GM18909 (cell line): ENCODE measurements at regions not wholly inside any gene's neighbourhood (a gene's known extent, or its start where the extent isn't known, plus 50 kb on each side); places are given as distances from the start of the nearest gene placed in this dataset.
"Not testable (repeated sequence)": the region's sequence is repeated elsewhere in the genome, so short reads cannot be mapped to it uniquely, and the experiment has no call there.

ENCODE experiments used
- ATAC-seq: cut with Tn5 transposase; IDR thresholded peaks from one replicate; pipeline ENCODE4 v1.9.1; 2021; ENCODE audit warnings: mild to moderate bottlenecking; ENCODE audit not compliant: unreplicated experiment, poor library complexity

DNA sequence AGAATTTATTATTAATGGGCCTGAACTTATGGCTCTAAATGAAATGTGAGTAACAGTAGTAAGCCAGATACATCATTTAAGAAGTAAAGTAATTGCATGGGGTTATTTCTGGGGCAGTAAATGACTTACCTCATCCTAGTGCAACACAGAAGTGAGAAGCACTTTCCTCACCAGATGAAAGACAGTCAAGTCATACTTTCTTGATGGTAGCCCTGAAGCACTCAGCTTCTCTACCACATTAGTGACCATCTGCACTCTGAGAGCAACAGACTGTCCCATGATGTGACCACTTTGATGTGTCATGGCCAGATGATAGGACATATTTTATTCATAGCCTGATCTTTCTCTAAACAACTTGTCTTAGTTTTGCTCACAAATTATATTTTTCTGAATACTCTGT, 369.5 kb upstream of the PHF14 start:
- ATAC-seq: no peak

DNA sequence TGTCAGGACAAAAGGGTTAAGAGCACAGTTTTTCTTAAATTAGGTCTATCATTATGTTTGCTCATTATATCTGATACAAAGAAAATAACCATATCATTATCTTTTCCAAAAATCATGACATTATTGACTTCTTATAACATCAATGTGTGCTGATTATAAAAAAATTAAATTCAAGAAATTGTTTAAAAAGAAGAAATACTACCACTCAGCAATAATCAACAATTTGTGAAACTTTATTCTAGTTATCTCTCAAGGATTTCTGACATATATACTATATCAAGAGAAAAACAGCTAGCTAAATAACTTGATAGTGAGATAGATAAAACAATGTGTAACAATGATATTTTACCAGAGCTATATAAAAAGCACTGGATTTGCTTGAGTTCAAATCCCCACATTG, 360.7 kb upstream of the PHF14 start:
- no peak for ATAC-seq

DNA sequence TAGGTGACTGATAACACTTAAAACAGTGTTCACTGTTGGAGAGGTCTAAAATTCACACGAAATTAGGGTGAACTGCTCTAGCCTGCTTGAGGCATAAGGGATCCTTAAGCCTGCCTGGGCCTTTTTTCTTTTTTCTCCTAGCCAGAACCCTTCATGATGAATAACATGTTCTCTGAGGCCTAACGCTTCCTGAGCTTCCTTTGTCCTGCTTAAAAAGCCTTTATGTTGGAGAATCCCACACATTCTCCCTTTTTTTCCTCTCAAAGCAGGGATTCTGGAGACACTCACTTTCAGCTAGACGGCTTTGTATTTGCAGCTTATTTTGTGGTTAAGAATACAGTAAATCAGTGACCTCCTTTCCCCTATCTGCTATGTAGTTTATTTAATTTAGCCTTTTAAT, 354.7 kb upstream of the PHF14 start:
- ATAC-seq: no peak

DNA sequence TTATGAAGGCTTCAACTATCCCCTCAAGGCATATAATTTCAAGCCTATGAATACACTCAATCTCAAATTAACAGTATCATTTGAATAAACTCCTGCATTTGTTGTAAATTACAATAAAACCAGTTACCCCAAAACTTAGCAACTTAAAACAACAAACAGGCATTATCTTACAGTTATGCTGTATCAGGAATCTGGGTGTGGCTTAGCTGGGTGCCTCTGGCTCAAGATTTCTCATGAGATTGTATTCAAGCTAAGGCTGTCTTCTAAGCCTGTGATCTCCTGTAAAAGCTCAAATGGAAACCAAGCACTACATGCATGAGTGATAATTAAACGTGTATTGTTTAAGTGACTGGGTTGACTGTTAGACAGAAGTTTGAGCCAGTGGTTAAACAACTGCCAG, 341.0 kb upstream of the PHF14 start:
- no peak for ATAC-seq

DNA sequence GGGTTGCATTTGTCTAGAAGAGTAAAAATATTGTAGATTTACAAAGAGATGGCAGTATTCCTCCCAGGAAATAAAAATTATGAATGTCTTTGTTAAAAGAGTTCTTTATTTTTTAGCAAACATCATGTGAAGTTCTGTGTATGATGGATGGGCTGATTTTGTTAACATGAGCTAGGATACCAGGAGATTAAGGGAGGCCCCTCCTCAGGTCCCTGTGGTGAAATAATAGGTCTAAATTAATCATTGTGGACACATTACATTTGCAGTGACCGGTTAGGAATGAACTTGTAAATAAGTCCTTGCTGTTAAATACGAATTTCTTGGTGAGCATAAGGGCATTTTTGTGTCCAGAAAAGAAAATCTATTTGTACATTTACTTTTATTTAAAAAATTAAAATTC, 339.4 kb upstream of the PHF14 start:
- no peak for ATAC-seq

DNA sequence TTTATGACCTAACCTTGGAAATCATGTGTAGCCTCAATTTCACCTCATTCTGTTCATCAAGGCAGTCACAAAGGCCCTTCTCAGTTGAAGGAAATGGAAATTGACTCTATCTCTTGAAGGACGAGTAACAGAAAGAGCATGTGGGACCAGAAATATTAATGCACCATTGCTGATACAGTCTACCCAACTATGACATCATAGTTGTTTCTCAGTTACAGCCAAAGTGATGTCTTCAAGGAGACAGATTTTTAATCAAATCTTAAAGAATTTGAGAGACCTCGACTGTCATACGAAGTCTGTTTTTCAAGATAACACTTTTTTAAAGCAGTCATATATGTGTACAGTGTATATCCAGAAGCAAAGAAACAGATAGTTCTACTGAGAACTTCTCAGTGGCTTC, 335.7 kb upstream of the PHF14 start:
- ATAC-seq: no peak

DNA sequence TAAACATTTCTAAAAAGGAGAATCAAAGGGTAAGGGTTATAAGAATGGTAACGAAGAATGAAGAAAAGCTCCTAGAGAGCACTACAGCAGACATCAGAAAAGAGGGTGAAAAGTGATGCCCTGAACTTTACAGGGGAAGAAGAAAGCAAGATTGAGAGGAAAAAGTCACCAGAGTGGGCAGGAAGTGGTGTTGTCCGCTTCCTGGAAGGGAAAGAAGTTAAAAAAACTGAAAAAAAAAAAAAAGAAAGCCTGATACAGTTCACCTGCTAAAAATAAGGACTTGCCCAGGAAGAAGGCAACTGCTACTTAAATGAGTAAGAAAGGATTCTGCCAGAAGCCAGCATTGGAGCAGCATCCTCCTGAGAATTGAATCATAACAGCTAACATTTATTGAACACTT, 330.1 kb upstream of the PHF14 start:
- ATAC-seq: no peak

DNA sequence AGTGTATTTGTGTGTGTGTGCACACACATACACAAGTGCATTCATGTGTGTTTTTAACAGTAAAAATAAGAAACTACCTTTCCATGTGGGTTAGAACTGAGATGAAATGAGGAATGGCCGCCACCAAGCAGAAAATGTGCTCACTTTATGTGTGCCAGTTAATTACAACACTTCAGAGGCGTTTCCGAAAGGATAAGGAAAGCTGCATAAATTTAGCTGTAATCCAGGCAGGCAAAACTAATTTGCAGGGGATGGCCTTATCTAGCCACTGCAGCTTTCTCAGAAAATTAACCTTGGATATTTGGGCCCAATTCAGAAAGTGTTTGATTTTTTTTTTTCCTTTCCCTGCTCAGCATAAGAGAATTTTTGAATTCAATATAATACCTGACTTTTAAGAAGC, 328.8 kb upstream of the PHF14 start:
- ATAC-seq: no peak

DNA sequence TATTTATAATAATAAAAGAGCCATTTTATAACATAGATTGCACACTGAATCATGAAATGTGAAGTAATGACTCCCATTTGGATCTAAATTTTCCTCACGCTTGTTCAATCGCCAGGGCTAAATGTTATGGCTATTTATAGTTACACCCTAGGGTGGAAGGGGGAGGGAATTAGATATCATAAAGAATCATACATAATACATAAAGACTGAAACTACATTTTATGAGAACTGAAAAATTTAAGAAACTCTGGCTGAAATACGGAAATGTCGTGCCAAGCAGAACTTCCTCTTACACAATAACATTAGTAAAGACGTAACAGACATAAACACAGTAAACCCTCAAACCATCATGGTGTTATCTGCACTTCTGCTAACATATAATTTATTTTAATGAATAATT, 327.5 kb upstream of the PHF14 start:
- ATAC-seq: no peak

DNA sequence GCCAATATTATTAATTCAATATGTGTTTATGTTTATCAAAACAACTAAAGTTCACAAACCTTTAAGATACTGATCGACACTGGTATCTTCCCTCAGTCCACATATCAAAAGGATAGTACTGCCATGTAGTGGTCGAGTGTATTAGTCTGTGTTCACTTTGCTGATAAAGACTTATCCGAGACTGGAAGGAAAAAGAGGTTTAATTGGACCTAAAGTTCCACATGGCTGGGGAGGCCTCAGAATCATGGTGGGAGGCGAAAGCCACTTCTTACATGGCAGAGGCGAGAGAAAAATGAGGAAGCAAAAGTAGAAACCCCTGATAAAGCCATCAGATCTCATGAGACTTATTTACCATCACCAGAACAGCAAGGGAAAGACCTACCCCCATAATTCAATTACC, 325.4 kb upstream of the PHF14 start:
- ATAC-seq: no peak

DNA sequence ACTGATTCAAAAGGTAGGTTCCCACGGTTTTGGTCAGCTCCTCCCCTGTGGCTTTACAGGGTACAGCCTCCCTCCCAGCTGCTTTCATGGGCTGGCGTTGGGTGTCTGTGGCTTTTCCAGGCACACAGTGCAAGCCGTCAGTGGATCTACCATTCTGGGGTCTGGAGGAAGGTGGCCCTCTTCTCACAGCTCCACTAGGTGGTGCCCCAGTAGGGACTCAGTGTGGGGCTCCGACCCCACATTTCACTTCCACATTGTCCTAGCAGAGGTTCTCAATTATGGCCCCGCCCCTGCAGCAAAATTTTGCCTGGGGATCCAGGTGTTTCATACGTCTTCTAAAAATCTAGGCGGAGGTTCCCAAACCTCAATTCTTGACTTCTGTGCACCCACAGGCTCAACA, 324.6 kb upstream of the PHF14 start:
- ATAC-seq: not testable (repeated sequence)

DNA sequence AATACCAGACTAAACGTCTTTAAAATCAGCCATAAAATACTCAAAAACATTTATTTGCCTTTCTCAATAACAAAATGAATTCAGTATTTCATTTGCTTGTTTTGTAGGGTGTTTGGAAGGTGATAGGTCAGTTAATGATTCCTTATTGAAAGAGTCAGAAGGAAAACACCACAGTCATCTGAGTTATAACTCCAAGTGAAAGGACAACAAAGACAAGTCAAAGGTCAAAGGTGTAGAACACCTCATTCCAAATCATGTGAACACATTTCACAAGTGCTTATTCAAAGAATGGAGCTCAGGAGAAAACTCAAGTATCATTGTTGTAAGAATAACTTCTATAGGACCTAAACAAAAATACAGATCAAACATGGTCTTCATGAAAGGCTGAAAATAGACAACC, 318.6 kb upstream of the PHF14 start:
- no peak for ATAC-seq

DNA sequence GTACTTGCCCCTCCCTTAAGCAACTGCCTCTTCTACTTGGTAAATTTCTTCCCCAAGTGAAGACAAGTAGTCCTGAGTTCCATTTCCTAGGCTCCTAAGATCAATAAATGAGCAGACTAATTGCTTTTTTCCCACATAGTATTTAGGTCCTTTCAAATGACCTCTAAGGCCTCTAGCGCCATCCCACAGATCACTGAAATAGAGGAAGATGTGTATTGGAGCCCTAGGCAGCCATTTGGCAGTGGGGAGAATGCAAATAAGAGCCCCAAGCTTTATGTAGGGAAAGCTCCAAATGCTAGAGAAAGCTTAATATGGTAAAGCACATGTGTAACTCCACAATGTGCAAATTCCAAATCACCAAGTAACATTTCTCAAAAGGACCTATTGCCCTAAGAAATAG, 316.5 kb upstream of the PHF14 start:
- no peak for ATAC-seq

DNA sequence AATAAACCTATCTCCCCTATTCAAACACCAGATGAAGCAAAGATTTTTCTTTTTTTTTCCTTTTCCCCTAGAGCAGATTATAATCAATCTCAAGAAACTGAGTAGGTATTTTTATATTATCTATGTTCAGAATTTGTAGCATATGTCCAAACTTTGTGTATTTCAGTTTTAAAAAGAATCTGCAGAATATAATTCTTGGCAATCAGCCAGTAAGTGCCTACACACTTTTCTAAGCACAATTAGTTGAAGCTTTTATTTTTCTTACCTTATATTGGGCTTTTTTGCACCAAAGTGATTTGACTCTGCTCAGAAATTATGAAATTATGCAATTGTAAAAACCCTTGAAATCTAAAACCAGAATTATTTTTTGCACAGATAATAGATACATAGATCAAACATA, 315.8 kb upstream of the PHF14 start:
- no peak for ATAC-seq

DNA sequence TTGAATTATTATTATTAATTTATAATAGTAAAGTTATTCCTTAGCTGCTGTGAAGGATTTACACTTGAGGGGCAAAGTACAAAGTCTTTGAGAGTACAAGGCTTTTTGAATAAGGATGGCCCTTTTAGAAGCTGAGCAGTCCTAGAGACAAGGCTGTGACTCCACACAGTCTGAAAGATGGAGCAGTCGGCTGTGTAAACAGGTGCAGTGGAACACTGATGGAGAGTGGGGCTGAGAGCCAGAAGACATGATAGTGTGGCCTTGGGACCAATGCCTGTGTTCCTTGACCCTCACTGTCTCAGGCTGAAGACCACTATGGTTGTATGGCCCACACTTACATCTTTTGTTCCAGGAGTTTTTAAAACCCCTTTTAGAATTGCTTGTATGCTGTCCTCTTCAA, 311.2 kb upstream of the PHF14 start:
- no peak for ATAC-seq

DNA sequence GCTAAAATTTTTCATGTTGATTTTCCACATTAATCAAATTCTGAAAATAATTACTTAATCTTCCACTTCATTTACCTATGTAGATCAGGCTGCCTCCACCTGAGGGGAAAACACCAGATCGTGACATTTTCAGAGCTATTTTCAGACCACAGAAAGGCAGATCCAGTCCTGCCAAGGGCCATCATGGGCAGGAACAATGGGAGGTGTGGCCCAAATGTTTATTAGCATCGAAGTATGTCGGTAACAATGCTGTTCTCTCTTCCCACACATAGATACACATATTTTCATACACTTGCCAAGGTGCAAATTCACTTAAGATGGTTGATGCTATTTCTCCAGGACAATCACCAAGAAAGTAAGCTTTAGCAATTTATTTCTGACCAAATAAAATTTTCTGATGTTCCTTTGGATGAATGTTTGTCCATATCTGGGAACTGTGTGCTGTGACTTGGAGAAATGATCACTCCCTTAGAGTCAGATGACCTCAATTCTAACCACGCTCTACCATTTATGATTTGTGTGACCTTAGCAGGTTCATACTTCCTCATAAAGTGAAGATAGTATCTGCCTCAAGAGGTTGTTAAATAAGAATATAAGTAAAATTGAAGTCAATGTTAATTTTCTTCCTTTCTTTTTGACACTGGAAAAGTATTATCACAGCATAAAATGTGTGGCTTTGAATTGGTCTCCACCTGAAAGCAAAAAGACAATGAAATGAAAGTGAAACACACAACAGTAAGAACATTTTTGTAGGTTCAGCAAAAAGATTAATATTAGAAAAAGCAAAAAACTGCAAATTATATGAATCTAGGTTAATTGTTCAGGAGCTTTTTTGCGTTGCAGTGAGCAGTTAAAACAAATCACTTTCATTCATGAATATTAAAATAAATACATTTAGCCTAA, 310.4 kb upstream of the PHF14 start:
- ATAC-seq: no peak

DNA sequence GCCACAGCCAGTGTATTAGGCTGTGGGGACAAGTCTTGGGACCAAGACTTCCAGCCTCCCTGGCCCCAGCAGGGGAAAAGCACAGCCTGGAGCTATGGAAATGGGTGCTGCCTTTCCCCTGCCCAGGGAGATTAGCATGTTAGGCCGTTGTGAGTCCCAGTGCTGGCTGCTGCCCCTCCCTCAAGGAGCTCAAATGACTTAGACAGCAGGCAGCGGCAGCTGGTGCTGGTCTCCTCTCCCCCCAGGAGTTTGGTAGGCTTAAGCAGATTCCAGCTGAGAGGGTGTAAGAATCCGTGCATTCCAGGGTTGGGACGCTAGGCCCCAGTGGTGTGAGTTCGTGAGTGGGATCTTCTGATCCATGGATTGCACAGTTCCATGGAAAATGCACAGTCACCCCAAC, 301.5 kb upstream of the PHF14 start:
- no peak for ATAC-seq

DNA sequence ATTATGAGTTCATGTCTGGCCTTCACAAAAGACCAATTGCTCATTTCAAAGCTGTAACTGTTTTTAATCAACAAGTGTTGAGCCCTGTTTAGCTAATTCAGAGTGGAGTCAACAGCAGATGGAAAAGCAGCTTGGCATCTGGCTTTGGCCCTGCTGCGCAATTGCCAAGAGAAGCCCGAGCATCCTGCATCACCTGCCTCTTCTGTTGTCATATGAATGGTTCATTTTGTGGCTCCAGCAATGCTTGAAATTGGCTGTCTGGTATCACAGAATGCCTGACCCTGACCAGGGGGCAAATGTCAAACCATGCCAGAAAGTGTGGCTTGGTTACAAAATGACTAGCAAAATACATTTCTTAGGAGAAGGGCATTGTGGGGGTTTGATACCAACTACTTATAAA, 296.5 kb upstream of the PHF14 start:
- ATAC-seq: no peak

DNA sequence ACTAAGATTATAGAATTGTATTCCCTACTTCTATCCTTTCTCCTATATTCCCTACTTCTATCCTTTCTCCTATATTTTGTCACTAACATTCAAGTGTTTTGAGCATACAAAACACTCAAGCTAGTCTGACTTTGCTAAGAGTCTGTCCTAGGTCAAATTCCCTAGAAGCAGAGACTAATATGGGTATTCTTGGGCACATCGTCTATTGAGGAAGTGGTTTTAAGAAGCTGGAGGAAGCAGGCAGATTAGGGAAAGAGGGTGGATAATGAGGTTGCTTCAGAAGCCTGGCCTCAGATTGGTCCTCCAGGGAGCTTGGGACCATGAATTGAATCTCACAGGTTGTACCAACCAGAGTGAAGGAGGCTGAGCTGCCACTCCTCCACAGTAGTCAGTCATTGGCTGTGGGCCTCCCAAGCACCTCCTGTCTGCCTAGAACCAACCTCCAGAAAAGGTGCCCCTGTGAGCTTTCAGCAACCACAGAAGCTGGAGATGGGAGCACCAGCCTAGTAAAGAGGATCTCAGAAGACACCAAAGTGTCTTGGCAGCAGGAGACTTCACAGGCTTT, 295.9 kb upstream of the PHF14 start:
- ATAC-seq: no peak

DNA sequence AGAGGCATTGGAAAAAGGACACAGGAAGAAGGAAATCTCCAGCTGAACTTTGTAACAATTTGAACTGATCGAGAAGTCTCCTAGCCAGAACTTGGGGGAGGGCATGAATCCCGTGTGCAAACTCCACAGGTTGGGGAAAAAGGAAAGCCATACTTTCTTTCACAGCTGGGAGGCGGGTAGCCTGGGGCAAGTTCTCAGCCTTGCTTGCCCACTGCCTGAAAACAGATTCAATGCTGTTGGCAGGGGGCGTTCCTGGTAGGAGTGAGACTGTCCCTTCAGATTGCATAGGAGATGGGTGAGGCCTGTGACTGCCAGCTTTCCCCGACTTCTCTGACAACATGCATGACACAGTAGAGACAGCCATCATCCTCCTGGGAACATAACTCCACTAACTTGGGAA, 289.1 kb upstream of the PHF14 start:
- ATAC-seq: no peak

DNA sequence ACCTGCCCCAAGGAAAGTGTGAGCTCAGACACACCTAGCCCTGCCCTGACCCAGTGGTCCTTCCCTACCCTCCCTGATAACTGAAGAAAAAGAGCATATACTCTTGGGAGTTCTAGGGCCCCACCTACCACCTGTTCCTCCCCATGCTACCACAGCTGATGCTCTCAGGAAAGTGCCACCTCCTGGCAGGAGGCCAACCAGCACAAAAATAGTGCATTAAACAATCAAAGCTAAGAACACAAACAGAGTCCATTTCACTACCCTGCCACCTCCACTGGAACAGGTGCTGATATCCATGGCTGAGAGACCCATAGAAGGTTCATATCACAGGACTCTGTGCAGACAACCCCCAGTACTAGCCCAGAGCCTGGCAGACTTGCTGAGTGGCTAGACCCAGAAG, 288.6 kb upstream of the PHF14 start:
- ATAC-seq: no peak

DNA sequence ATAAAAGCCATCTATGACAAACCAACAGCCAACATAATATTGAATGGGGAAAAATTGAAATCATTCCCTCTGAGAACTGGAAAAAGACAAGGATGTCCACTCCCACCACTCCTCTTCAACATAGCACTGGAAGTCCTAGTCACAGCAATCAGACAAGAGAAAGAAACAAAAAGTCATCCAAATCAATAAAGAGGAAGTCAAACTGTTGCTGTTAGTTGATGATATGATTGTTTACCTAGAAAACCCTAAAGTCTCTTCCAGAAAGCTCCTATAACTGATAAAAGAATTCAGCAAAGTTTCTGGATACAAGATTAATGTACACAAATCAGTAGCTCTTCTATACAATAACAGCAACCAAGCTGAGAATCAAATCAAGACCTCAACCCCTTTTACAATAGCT, 285.1 kb upstream of the PHF14 start:
- no peak for ATAC-seq
